GM12878 (cell line): ENCODE measurements at regions not wholly inside any gene's neighbourhood (a gene's known extent, or its start where the extent isn't known, plus 50 kb on each side); places are given as distances from the start of the nearest gene placed in this dataset.

ENCODE experiments used
- ATAC-seq: fragments of 200-7000 bp; cut with Tn5 transposase; 3 replicates; pipeline ENCODE4 v1.9.1; 2020; ENCODE audit warnings: mild to moderate bottlenecking, moderate library complexity
- BruUV-seq: library from RNA; stranded (reverse); fragments of 400-500 nt; replicated peaks from 2 replicates; lab custom pipeline; 2021; lab: Mats Ljungman, UMichigan
- CTCF ChIA-PET: fragments of 300-600 bp; sonication (Branson Sonifier 250); formaldehyde crosslinking; extraction: SDS; loops from one replicate; lab custom pipeline; 2021; ENCODE audit warnings: inconsistent platforms; lab: Yijun Ruan, JAX
- POLR2A ChIA-PET: fragments of 350-600 bp; formaldehyde crosslinking; extraction: SDS; loops from one replicate; lab custom pipeline; 2021; ENCODE audit warnings: inconsistent platforms; lab: Charles Lee
- RAD21 ChIA-PET: fragments of 300-600 bp; sonication (Branson Sonifier 250); formaldehyde crosslinking; loops from one replicate; lab custom pipeline; 2023; ENCODE audit warnings: antibody characterized with exemption; ENCODE audit not compliant: unreplicated experiment; lab: Charles Lee
- SMC1A ChIA-PET: fragments of 300-600 bp; sonication (Branson Sonifier 250); formaldehyde crosslinking; loops from one replicate; lab custom pipeline; 2023; ENCODE audit not compliant: unreplicated experiment, uncharacterized antibody; lab: Charles Lee
- DNase-seq: peaks from one replicate; pipeline ENCODE4 v3.0.0-alpha.2; 2011; ENCODE audit warnings: low read depth, low spot score
- FAIRE-seq: peaks from 3 replicates; lab custom pipeline; 2011; peaks lifted over from hg19 to GRCh38; lab: Jason Lieb, UNC
- H2AFZ ChIP-seq: 2 replicates; pipeline ENCODE4 v1.6.0; 2011; ENCODE audit warnings: low read depth, low read length, control low read depth; ENCODE audit not compliant: control insufficient read depth
- H3K27ac ChIP-seq: 2 replicates; pipeline ENCODE4 v1.5.1; 2011; ENCODE audit warnings: control low read depth; ENCODE audit not compliant: control insufficient read depth, insufficient read depth
- H3K27me3 ChIP-seq, 2 experiments: replicated peaks in 1 of 2; 2 replicates each; pipeline versions ENCODE4 v1.6.0 to v1.6.1; 2011; ENCODE audit warnings: low read length in 1 of 2; ENCODE audit not compliant: control insufficient read depth in 2 of 2, insufficient read depth in 2 of 2
- H3K36me3 ChIP-seq, 2 experiments: 2 replicates each; pipeline ENCODE4 v1.5.1; 2011; ENCODE audit warnings: low read length in 1 of 2; ENCODE audit not compliant: control insufficient read depth in 2 of 2, insufficient read depth in 2 of 2
- H3K4me1 ChIP-seq: 2 replicates; pipeline ENCODE4 v1.6.1; 2011; ENCODE audit warnings: mild to moderate bottlenecking, low read length, moderate library complexity, mixed read lengths; ENCODE audit not compliant: control insufficient read depth, insufficient read depth
- H3K4me2 ChIP-seq: 2 replicates; pipeline ENCODE4 v1.6.0; 2011; ENCODE audit warnings: control low read depth; ENCODE audit not compliant: control insufficient read depth, insufficient read depth
- H3K4me3 ChIP-seq: fragments of 200-600 bp; sonication (generic); 2 replicates; pipeline ENCODE4 v1.5.1; 2016
- H3K79me2 ChIP-seq: 2 replicates; pipeline ENCODE4 v1.6.0; 2011; ENCODE audit warnings: low read length; ENCODE audit not compliant: control insufficient read depth, insufficient read depth
- H3K9ac ChIP-seq: 2 replicates; pipeline ENCODE4 v1.8.0; 2011; ENCODE audit warnings: low read length, control low read depth, mixed read lengths; ENCODE audit not compliant: control insufficient read depth, insufficient read depth
- H3K9me3 ChIP-seq: replicated peaks from 3 replicates; pipeline ENCODE4 v1.5.1; 2011; ENCODE audit warnings: mild to moderate bottlenecking, low read length; ENCODE audit not compliant: control insufficient read depth, insufficient read depth
- H4K20me1 ChIP-seq: 2 replicates; pipeline ENCODE4 v1.6.0; 2011; ENCODE audit not compliant: control insufficient read depth, insufficient read depth
- ASH2L ChIP-seq: fragments of 300-600, 200-600 bp; sonication (generic); IDR thresholded peaks from 2 replicates; pipeline ENCODE4 v1.6.1; 2017; ENCODE audit warnings: low read depth, mild to moderate bottlenecking, borderline replicate concordance
- ATF2 ChIP-seq: IDR thresholded peaks from 2 replicates; pipeline ENCODE4 v1.6.1; 2012; ENCODE audit warnings: low read length, inconsistent platforms
- CHD2 ChIP-seq: IDR thresholded peaks from 2 replicates; pipeline ENCODE4 v1.6.1; 2011; ENCODE audit warnings: low read depth, low read length, improper control_type of control experiment, borderline replicate concordance
- E2F4 ChIP-seq: IDR thresholded peaks from 2 replicates; pipeline ENCODE4 v1.6.1; 2012; ENCODE audit warnings: low read depth, low read length, improper control_type of control experiment
- E2F8 ChIP-seq: fragments of 450-650 bp; IDR thresholded peaks from 2 replicates; pipeline ENCODE4 v1.6.1; 2018; ENCODE audit warnings: mild to moderate bottlenecking, low read depth, moderate library complexity; ENCODE audit not compliant: partially characterized antibody
- EP300 ChIP-seq, 2 experiments: fragments of 150-350 bp in 1 of 2; IDR thresholded peaks; 2 replicates each; pipeline ENCODE4 v1.6.1; 2011 to 2012; ENCODE audit warnings: low read depth in 2 of 2, low read length in 2 of 2, borderline replicate concordance in 1 of 2, improper control_type of control experiment in 1 of 2, inconsistent platforms in 1 of 2; ENCODE audit not compliant: control insufficient read depth in 1 of 2
- IKZF1 ChIP-seq: fragments of 450-650 bp; conservative IDR thresholded peaks from 2 replicates; pipeline ENCODE4 v1.6.1; 2017; ENCODE audit warnings: antibody characterized with exemption, mild to moderate bottlenecking
- MEF2A ChIP-seq: IDR thresholded peaks from 2 replicates; pipeline ENCODE4 v1.6.1; 2011; ENCODE audit warnings: low read depth, mild to moderate bottlenecking, low read length, moderate library complexity; ENCODE audit not compliant: insufficient read depth
- MTA2 ChIP-seq: fragments of 450-650 bp; IDR thresholded peaks from 2 replicates; pipeline ENCODE4 v1.6.1; 2016; ENCODE audit warnings: low read depth, mild to moderate bottlenecking, moderate library complexity
- NBN ChIP-seq: fragments of 450-650 bp; IDR thresholded peaks from 2 replicates; pipeline ENCODE4 v1.6.1; 2016
- PAX5 ChIP-seq: IDR thresholded peaks from 2 replicates; pipeline ENCODE4 v1.6.1; 2011; ENCODE audit warnings: low read depth, low read length, borderline replicate concordance
- PAX8 ChIP-seq: fragments of 450-650 bp; IDR thresholded peaks from 2 replicates; pipeline ENCODE4 v1.6.1; 2017; ENCODE audit warnings: mild to moderate bottlenecking, moderate library complexity
- SIX5 ChIP-seq: IDR thresholded peaks from 2 replicates; pipeline ENCODE4 v1.6.1; 2011; ENCODE audit warnings: mild to moderate bottlenecking, low read depth, low read length, moderate library complexity; ENCODE audit not compliant: severe bottlenecking
- TAF1 ChIP-seq: IDR thresholded peaks from 2 replicates; pipeline ENCODE4 v1.6.1; 2011; ENCODE audit warnings: mild to moderate bottlenecking, low read depth, low read length, borderline replicate concordance
- TCF3 ChIP-seq: IDR thresholded peaks from 2 replicates; pipeline ENCODE4 v1.6.1; 2012; ENCODE audit warnings: low read depth, mild to moderate bottlenecking, low read length, borderline replicate concordance; ENCODE audit not compliant: insufficient read depth
- USF1 ChIP-seq: IDR thresholded peaks from 2 replicates; pipeline ENCODE4 v1.6.1; 2011; ENCODE audit warnings: borderline replicate concordance, low read depth, mild to moderate bottlenecking, moderate library complexity, mixed read lengths, low read length; ENCODE audit not compliant: insufficient read depth; ENCODE audit errors: extremely low read length
- WRNIP1 ChIP-seq: IDR thresholded peaks from 2 replicates; pipeline ENCODE4 v1.6.1; 2011; ENCODE audit warnings: low read depth, low read length, improper control_type of control experiment, borderline replicate concordance
- WGBS: methylation state at CpG from one replicate; pipeline ENCODE4 v1.1.6; 2016; ENCODE audit warnings: low lambda C conversion rate; ENCODE audit not compliant: insufficient replicate concordance, insufficient coverage; ENCODE audit errors: missing lambda C conversion rate; 5-methylcytosine and 5-hydroxymethylcytosine counted together
- in situ Hi-C: fragments of 300-500 bp; cut with MboI; formaldehyde crosslinking; loops from 9 replicates; pipeline ENCODE4 v1.14.3; 2018; ENCODE audit warnings: mixed read lengths
- intact Hi-C: fragments of 100-400 bp; cut with micrococcal nuclease; formaldehyde crosslinking; loops from one replicate; pipeline ENCODE4 v1.14.2; 2022; ENCODE audit not compliant: unreplicated experiment

GRCh38 chr2:16311521-16312440 lies 353.9 kb downstream of the CYRIA start:
- WGBS = 10% methylated on average over 8 of the region's 8 CpGs
- SMC1A ChIA-PET = interaction anchor here (1.2 kb wide), 1 partner anchor 9 kb away, joined by 4 read pairs; no protein-coding TSS in a partner anchor
- no peak overlapping the region for H3K4me2 ChIP-seq
- POLR2A ChIA-PET = no interaction called here
- in situ Hi-C loops = no loop called here
- no peaks in the 10 kb centered on the region; a peak in 1 of 4 replicates for H3K27me3 ChIP-seq
- no peak overlapping the region for H3K9ac ChIP-seq
- ATAC-seq = no peak
- H3K4me3 ChIP-seq = no peak overlapping the region
- no peak overlapping the region for H2AFZ ChIP-seq
- no peaks in the 10 kb centered on the region for H3K79me2 ChIP-seq
- no peaks in the 10 kb centered on the region for H3K36me3 ChIP-seq
- CTCF ChIA-PET = no interaction called here
- no peak for FAIRE-seq
- no peaks in the 10 kb centered on the region for H3K4me1 ChIP-seq
- H4K20me1 ChIP-seq = no peaks in the 10 kb centered on the region
- intact Hi-C loops = no loop called here
- RAD21 ChIA-PET = interaction anchor here (0.7 kb wide), 1 partner anchor 133 kb away, joined by 3 read pairs; no protein-coding TSS in a partner anchor
- BruUV-seq = no TSS peak
- no peak overlapping the region for H3K27ac ChIP-seq
- H3K9me3 ChIP-seq = no peaks in the 10 kb centered on the region
- no peak for DNase-seq
- no peak for TF ChIP-seq EP300 (IDR thresholded peaks at IDR 0.05; ENCODE audit: borderline replicate concordance in 1 of 2, control insufficient read depth in 1 of 2, low read depth in 2 of 2, low read length in 2 of 2)
- no peak for TF ChIP-seq USF1
- TF ChIP-seq MEF2A = no peak
- no peak for TF ChIP-seq ASH2L
- no peak for TF ChIP-seq E2F8
- TF ChIP-seq SIX5 = no peak
- no peak for TF ChIP-seq IKZF1
- no peak for TF ChIP-seq E2F4
- no peak for TF ChIP-seq ATF2
- no peak for TF ChIP-seq MTA2
- no peak for TF ChIP-seq CHD2
- no peak for TF ChIP-seq PAX5
- TF ChIP-seq WRNIP1 = no peak
- no peak for TF ChIP-seq TAF1
- TF ChIP-seq NBN = no peak
- no peak for TF ChIP-seq PAX8
- no peak for TF ChIP-seq TCF3
